CD14-positive monocyte (primary cell): ENCODE measurements at regions not wholly inside any gene's neighbourhood (a gene's known extent, or its start where the extent isn't known, plus 50 kb on each side); places are given as distances from the start of the nearest gene placed in this dataset.

Experiments
- DNase-seq, 3 donors: peaks; one replicate each; pipeline ENCODE4 v3.0.0-alpha.2; 2011 to 2022
- H2AFZ ChIP-seq: 2 replicates; pipeline ENCODE4 v1.6.0; 2012; ENCODE audit warnings: mild to moderate bottlenecking, low read depth, low read length, inconsistent platforms; ENCODE audit not compliant: insufficient read depth, poor library complexity, severe bottlenecking
- H3K27ac ChIP-seq, 2 donors: 1 replicate in 1 of 2; 2 replicates in 1 of 2; pipeline ENCODE4 v1.5.1; 2012 to 2013; ENCODE audit warnings: low read length in 2 of 2, control low read depth in 1 of 2, inconsistent platforms in 1 of 2, low read depth in 1 of 2, mild to moderate bottlenecking in 1 of 2
- H3K27me3 ChIP-seq, 2 donors: one replicate each; pipeline versions ENCODE4 v1.6.0 to v1.6.1; 2011 to 2013; ENCODE audit warnings: low read length in 2 of 2; ENCODE audit not compliant: control insufficient read depth in 2 of 2, insufficient read depth in 2 of 2
- H3K36me3 ChIP-seq, 2 donors: replicated peaks in 1 of 2; 1 replicate in 1 of 2; 2 replicates in 1 of 2; pipeline versions ENCODE4 v1.5.1 to v1.6.1; 2012 to 2013; ENCODE audit warnings: low read length in 2 of 2, control low read depth in 1 of 2, inconsistent platforms in 1 of 2, mild to moderate bottlenecking in 1 of 2; ENCODE audit not compliant: insufficient read depth in 2 of 2, control insufficient read depth in 1 of 2
- H3K4me1 ChIP-seq, 2 donors: 1 replicate in 1 of 2; 2 replicates in 1 of 2; pipeline versions ENCODE4 v1.5.1 to v1.6.1; 2012 to 2013; ENCODE audit warnings: low read length in 2 of 2, control low read depth in 1 of 2, inconsistent platforms in 1 of 2, mild to moderate bottlenecking in 1 of 2, moderate library complexity in 1 of 2; ENCODE audit not compliant: insufficient read depth in 2 of 2, control insufficient read depth in 1 of 2
- H3K4me2 ChIP-seq: replicated peaks from 2 replicates; pipeline ENCODE3; 2012; ENCODE audit warnings: low read length, moderate library complexity, mild to moderate bottlenecking; ENCODE audit not compliant: poor library complexity, severe bottlenecking; ENCODE audit errors: extremely low read depth
- H3K4me3 ChIP-seq, 3 experiments: fragments of 200-600 bp in 1 of 3; sonication (generic) in 1 of 3; replicated peaks in 1 of 3; 1 replicate in 2 of 3; 2 replicates in 1 of 3; pipeline ENCODE4 v1.5.1; 2011 to 2013; ENCODE audit warnings: low read length in 3 of 3, mild to moderate bottlenecking in 3 of 3, control low read depth in 2 of 3, low read depth in 2 of 3, inconsistent platforms in 1 of 3, moderate library complexity in 1 of 3
- H3K79me2 ChIP-seq: 2 replicates; pipeline ENCODE4 v1.6.0; 2012; ENCODE audit warnings: mild to moderate bottlenecking, control low read depth, inconsistent platforms, low read length, moderate library complexity; ENCODE audit not compliant: insufficient read depth
- H3K9ac ChIP-seq: 2 replicates; pipeline ENCODE4 v1.6.0; 2017; ENCODE audit warnings: low read length, mild to moderate bottlenecking; ENCODE audit not compliant: insufficient read depth, poor library complexity, severe bottlenecking
- H3K9me3 ChIP-seq, 2 donors: replicated peaks in 1 of 2; 1 replicate in 1 of 2; 2 replicates in 1 of 2; pipeline versions ENCODE4 v1.5.1 to v1.6.1; 2012 to 2013; ENCODE audit warnings: low read length in 2 of 2, control low read depth in 1 of 2; ENCODE audit not compliant: control insufficient read depth in 1 of 2, insufficient read depth in 1 of 2
- H4K20me1 ChIP-seq: 2 replicates; pipeline ENCODE4 v1.6.0; 2012; ENCODE audit warnings: mild to moderate bottlenecking, low read length, control low read depth, moderate library complexity; ENCODE audit not compliant: insufficient read depth
- H3K27ac Mint-ChIP-seq, 7 donors: one replicate each; pipeline ENCODE4 v1.8.0; 2020; ENCODE audit warnings: mild to moderate bottlenecking in 7 of 7, mixed read lengths in 7 of 7, moderate library complexity in 6 of 7, inconsistent platforms in 2 of 7
- H3K27me3 Mint-ChIP-seq, 3 donors: one replicate each; pipeline ENCODE4 v1.8.0; 2021 to 2022; ENCODE audit warnings: low read depth in 3 of 3, mild to moderate bottlenecking in 3 of 3, mixed read lengths in 3 of 3, moderate library complexity in 3 of 3, inconsistent platforms in 1 of 3
- H3K36me3 Mint-ChIP-seq, 2 donors: one replicate each; pipeline ENCODE4 v1.8.0; 2020; ENCODE audit warnings: mixed read lengths in 2 of 2, inconsistent platforms in 1 of 2, mild to moderate bottlenecking in 1 of 2
- H3K4me1 Mint-ChIP-seq: one replicate; pipeline ENCODE4 v1.8.0; 2020; ENCODE audit warnings: mild to moderate bottlenecking, mixed read lengths
- H3K4me3 Mint-ChIP-seq, 2 donors: one replicate each; pipeline ENCODE4 v1.8.0; 2020; ENCODE audit warnings: mild to moderate bottlenecking in 2 of 2, mixed read lengths in 2 of 2, moderate library complexity in 1 of 2
- H3K9me3 Mint-ChIP-seq, 7 donors: one replicate each; pipeline ENCODE4 v1.8.0; 2020 to 2022; ENCODE audit warnings: mixed read lengths in 7 of 7, mild to moderate bottlenecking in 6 of 7, moderate library complexity in 6 of 7, inconsistent platforms in 2 of 7
- WGBS: methylation state at CpG from one replicate; pipeline ENCODE4 v1.1.5; 2013; ENCODE audit warnings: missing lambda C conversion rate; ENCODE audit not compliant: insufficient coverage; 5-methylcytosine and 5-hydroxymethylcytosine counted together
- intact Hi-C, 2 donors: fragments of 100-400 bp; cut with micrococcal nuclease; formaldehyde crosslinking; loops; one replicate each; pipeline versions ENCODE4 v1.15.0 to v1.15.1; 2023
- TF ChIP-seq, protein P1 (sequence below): fragments of 200-600 bp; IDR thresholded peaks from one replicate; pipeline ENCODE4 v1.8.0; 2022; ENCODE audit warnings: antibody characterized with exemption, mild to moderate bottlenecking

DNA sequence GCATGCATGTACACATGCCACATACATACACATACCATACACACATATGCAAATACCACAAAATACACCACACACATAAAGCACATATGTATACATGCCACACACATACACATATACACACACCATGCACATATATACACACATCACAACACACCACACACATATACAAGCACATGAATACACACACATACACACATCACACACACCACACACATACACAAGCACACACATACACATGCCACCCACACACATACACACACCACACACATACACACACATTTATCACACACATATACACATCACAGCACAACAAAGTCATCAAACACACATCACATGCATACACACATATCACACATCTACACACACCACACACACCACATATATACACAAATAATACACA lies 1108.5 kb downstream of the GALC start:
- TF ChIP-seq, protein P1, sequence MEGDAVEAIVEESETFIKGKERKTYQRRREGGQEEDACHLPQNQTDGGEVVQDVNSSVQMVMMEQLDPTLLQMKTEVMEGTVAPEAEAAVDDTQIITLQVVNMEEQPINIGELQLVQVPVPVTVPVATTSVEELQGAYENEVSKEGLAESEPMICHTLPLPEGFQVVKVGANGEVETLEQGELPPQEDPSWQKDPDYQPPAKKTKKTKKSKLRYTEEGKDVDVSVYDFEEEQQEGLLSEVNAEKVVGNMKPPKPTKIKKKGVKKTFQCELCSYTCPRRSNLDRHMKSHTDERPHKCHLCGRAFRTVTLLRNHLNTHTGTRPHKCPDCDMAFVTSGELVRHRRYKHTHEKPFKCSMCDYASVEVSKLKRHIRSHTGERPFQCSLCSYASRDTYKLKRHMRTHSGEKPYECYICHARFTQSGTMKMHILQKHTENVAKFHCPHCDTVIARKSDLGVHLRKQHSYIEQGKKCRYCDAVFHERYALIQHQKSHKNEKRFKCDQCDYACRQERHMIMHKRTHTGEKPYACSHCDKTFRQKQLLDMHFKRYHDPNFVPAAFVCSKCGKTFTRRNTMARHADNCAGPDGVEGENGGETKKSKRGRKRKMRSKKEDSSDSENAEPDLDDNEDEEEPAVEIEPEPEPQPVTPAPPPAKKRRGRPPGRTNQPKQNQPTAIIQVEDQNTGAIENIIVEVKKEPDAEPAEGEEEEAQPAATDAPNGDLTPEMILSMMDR, result no peak
- H3K4me2 ChIP-seq, result no peak overlapping the region
- H3K27ac ChIP-seq, result no peak overlapping the region
- Mint-ChIP-seq H3K4me1 (no peaks in the 10 kb centered on the region), H3K9me3 (peaks cover 3 to 22% (median 7%) of the 10 kb centered on the region in 7 donors), H3K4me3 (no peak overlapping the region), H3K27ac (no peak overlapping the region), H3K27me3 (no peaks in the 10 kb centered on the region), H3K36me3 (no peaks in the 10 kb centered on the region)
- no peaks in the 10 kb centered on the region for H3K27me3 ChIP-seq
- intact Hi-C loops, result no loop called here
- no peak overlapping the region for H3K4me3 ChIP-seq
- H3K79me2 ChIP-seq, result no peaks in the 10 kb centered on the region
- H3K9ac ChIP-seq, result no peak overlapping the region
- H2AFZ ChIP-seq, result no peak overlapping the region
- H3K36me3 ChIP-seq, result no peaks in the 10 kb centered on the region
- DNase-seq, result no peak
- peaks cover 0 to 5% of the 10 kb centered on the region in 2 donors for H3K9me3 ChIP-seq
- no peaks in the 10 kb centered on the region for H3K4me1 ChIP-seq
- H4K20me1 ChIP-seq, result no peaks in the 10 kb centered on the region

DNA sequence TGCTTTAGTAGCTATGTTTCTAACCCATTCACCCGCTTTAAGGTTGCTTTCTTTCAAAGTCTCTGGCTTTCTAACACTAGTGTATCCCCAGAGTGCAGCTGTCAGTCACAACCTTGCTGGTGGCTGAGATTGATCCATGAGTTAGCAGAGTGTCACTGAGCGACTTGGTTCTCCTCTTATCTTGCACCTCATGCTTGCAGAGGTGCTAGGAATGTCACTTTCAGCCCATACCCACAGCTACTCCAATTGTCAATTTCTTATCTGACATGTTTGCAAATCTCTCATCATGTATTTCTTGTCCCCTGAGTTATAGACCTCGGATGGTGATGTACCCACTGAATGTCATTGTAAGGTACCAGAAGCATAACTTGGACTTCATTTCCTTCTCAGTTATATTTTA lies 1110.2 kb downstream of the GALC start:
- Mint-ChIP-seq H3K4me1 (no peaks in the 10 kb centered on the region), H3K9me3 (peaks cover 3 to 18% (median 8%) of the 10 kb centered on the region in 7 donors)

More for the DNA sequence above, 1110.2 kb downstream of the GALC start:
- H3K4me2 ChIP-seq, result no peak overlapping the region
- H3K27me3 ChIP-seq, result no peaks in the 10 kb centered on the region
- intact Hi-C loops, result no loop called here
- H3K4me3 ChIP-seq, result no peak overlapping the region
- no peaks in the 10 kb centered on the region for H3K4me1 ChIP-seq
- no peaks in the 10 kb centered on the region for H3K79me2 ChIP-seq
- H3K4me3 Mint-ChIP-seq, result no peak overlapping the region
- TF ChIP-seq, protein P1, result no peak
- H2AFZ ChIP-seq, result no peak overlapping the region
- H3K36me3 ChIP-seq, result no peaks in the 10 kb centered on the region
- no peak overlapping the region for H3K27ac ChIP-seq
- no peaks in the 10 kb centered on the region for H4K20me1 ChIP-seq
- no peak overlapping the region for H3K9ac ChIP-seq
- H3K27me3 Mint-ChIP-seq, result no peaks in the 10 kb centered on the region
- H3K36me3 Mint-ChIP-seq, result no peaks in the 10 kb centered on the region
- 60% methylated on average over 1 of the region's 3 CpGs for WGBS
- H3K9me3 ChIP-seq, result peaks cover 0 to 5% of the 10 kb centered on the region in 2 donors
- no peak overlapping the region for H3K27ac Mint-ChIP-seq
- no peak for DNase-seq
